GM21423 (cell line): ENCODE measurements at regions not wholly inside any gene's neighbourhood (a gene's known extent, or its start where the extent isn't known, plus 50 kb on each side); places are given as distances from the start of the nearest gene placed in this dataset.
"Not testable (repeated sequence)": the region's sequence is repeated elsewhere in the genome, so short reads cannot be mapped to it uniquely, and the experiment has no call there.

Source experiments
- ATAC-seq: cut with Tn5 transposase; IDR thresholded peaks from one replicate; pipeline ENCODE4 v1.9.1; 2021; ENCODE audit warnings: mild to moderate bottlenecking, moderate library complexity; ENCODE audit not compliant: unreplicated experiment

DNA sequence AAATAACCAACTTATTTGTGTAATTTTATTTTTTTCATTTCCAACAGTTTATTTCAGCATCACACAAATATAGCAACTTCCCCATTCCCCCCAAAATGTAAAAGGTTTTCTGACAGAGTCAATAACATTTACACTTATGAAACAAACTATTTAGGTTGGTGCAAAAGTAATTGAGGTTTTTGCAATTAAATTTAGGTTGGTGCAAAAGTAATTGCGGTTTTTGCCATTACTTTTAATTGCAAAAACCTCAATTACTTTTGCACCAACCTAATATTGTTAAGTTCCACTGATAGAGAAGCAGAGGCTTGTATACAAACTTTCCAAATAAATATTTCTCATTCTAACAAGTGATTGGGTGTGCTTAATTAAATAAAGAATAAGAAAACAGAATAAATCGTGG, 270.9 kb upstream of the DUSP10 start:
- ATAC-seq, result no peak

DNA sequence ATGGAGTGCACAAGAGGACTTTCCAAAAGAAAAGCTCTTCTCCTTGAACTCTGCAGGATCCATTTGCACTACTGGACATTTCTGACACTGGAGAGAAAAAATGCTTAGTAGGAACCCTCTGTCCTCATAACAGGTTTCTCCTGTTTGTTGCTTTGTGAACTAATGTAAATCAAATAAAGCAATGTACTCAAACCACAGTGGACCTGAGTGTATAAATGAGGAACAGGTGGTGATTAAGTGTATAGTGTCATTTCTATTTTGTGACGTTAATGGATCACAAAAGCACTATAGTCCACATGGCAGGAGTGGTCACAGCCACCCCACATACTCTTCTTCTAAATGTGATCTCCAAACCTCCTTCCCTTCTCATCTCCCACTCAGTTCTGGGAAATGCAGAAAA, 268.4 kb upstream of the DUSP10 start:
- no peak for ATAC-seq

DNA sequence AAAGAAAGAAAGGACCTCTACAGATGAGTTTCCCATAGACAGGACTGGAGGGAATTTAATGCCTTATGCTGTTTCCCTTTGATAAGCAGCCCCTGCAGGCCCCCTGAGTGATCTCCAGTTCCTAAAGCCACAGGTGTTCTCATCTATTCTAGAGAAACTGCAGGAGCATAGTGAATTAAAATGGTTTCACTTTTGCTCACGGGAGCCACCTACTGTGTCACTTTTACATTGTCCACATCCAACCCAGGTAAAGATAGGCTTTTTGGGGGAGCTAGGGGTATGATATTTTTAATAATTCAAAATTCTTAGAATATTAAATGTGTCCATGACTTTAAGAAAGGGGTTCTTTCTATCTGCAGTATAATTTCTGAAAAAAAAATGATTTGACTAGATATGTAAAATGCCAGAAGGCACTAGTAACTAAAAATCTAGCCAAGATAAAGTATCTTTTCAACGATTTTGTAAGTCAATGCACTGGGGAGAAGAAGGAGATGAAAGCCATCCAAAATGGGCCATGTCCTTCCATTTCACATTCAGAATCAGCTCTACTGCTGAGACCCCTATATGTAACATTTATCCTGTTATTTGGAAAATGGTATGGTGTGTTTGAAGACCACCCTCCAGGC, 267.3 kb upstream of the DUSP10 start:
- peak; percentile 81 for ATAC-seq

DNA sequence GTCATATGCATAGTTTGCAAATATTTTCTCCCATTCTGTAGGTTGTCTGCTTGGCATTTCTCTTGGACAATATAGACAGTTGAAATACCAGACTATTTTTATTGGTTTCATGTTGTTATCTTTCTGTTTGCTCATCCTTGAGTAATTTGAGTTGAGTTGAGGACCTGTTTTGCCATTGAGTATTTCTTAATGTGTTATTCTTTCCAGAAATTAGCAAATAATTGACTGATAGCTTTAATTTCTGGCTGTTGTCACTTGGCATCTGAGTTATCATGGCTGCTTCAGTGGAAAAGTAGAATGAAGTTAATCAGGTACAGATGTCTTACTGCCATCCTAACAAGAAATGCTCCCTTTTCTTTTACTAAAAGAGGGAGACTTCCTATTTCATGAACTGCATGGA, 264.8 kb upstream of the DUSP10 start:
- ATAC-seq, result no peak

DNA sequence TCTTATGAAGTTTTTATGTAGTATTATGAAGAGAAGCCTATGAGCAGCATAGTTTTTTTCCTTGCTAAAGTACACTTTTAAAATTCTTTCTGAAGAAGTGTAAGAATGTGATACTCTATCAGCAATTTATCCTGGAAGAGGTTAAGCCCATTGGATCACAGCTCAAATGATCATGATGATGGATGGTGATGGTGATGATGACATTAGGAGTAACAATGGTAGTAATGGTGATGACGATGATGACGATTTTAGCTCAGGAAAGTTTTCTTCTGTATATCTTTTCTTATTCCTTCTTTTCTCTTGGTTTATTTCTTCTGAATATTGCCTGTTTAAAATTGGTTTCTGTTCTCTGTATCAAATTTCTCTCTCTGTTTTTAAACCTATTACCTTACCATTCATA, 262.9 kb upstream of the DUSP10 start:
- no peak for ATAC-seq

DNA sequence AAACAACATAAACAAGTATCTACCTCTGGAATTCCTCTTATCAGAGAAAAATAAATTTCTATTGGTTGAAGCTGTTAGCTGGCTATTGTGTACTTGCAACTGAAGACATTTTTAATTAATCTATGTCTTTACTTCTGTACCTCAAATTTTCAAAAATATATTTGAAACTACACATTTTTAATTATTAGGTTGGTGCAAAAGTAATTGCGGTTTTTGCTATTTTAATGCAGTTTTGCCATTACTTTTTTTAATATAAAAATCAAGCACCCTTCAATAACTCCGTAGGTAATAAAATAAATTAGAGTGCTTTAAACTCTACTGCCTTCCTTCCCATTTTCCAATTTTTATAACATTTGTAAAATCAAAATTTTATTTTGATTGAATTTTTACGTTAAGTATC, 262.1 kb upstream of the DUSP10 start:
- no peak for ATAC-seq

DNA sequence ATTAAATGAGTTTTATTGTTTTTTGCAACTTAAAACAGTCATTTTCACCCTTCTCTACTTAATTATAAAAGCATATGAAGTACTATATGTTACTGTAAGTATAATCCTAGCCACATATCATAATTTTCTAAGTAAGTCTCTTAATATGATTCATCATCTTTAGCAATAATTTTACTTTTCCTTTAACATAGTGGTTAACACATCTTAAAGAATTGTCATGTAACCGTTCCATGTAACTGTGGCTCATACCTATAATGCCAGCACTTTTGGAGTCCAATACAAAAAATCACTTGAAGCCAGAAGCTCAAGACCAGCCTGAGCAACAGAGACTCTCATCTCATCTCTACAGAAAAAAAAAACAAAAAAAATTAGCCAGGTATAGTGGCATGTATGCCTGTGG, 260.6 kb upstream of the DUSP10 start:
- ATAC-seq, result no peak

DNA sequence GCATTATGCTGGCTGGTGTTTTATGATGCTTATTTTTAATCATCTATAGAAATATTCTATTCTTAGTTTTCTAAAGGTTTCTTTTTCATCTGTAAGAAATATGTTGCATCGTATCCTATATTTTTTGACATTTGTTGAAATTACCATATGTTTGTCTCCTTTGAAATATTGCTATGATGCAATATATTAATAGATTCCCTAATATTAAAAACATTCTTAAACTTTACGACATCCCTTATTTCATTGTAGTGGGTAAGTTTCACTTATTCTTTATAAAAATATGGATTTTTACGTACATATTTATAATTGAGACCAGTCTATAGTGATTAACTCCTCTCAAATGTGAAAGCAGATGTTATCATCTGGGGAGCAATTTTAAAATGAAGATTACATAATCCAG, 258.2 kb upstream of the DUSP10 start:
- no peak for ATAC-seq

DNA sequence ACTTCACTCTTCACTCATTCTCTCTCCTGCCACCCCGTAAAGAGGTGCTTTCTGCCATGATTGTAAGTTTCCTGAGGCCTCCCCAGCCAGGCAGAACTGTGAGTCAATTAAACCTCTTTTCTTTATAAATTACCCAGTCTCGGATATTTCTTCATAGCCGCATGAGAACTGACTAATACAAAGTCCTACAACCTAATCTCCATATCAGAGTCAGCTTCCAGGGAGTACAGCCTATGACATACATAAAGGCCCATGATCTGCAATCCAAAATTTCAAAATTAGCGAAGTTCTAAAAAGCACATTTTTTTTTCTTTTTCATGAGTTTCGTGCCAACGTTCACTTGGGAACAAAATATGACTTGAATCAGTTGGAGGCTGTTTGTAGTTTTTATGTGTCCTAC, 256.9 kb upstream of the DUSP10 start:
- ATAC-seq, result no peak

DNA sequence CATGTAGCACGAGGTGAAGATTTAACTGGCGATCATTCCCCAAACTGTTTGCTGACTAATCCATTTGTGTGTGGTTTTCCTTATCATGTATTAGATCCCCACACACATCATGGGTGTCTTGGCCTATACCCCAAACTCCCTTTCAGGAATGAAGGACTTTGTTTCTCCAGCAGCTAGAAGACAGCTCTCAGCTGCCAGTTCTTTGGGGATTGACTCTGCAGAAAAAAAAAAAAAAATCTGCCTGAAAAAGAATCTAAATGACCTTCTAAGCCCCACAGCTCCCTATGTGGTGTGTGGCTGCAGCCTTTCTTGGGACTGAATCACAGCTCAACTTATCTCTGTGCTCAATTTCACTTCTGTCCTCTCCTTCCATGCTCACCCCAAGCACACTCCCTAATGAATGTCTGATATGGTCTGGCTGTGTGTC, 256.3 kb upstream of the DUSP10 start:
- ATAC-seq, result no peak

DNA sequence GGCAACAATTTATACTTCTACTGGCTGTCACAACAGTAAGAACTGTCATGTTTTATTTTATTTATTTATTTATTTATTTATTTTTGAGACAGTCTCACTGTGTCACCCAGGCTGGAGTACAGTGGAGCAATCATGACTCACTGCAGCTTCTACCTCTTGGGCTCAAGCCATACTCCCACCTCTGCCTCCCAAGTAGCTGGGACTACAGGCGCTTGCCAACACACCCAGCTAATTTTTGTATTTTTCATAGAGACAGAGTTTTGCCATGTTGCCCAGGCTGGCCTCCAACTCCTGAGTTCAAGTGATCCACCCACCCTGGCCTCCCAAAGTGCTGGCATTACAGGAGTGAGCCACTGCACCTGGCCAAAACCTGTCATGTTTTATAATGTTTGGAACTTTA, 255.1 kb upstream of the DUSP10 start:
- not testable (repeated sequence) for ATAC-seq

DNA sequence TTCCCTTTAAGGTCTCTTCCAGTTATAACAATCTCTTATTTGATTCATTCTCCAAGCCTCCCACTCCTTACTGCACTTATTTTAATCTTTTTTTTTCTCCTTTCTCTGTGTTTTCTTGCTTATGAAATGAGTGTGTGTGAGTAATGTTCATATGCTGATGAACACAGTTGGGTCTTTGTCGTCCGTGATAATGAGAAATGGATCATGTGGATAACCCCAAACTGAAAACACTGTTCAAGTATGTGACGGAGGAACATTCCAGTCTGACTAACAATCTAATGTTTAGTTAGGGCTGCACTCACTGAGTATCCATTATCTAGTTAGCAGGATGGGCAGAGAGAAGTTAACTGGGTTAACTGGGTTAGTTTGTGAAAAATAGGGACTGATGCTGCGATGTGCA, 253.1 kb upstream of the DUSP10 start:
- no peak for ATAC-seq

DNA sequence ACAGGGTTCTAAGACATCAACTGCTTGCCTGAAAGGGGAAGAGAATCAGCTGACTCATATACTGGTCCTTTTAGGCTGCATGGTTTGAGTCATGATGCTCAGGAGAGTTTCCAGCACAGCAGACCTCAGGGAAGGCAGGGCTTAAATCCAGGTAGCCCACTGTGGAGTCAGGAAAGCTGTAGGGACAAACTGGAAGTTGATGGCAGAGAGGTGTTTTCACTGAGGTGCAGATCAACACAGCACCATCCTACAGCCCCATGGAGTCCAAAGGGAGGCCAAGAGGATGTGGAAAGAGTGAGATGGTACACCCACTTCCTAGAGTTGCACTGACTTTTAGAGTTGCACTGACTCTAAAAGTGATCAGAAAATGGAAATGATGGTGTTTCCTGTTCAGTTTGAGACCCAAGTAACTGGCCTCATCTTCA, 252.4 kb upstream of the DUSP10 start:
- peak; percentile 59 for ATAC-seq

DNA sequence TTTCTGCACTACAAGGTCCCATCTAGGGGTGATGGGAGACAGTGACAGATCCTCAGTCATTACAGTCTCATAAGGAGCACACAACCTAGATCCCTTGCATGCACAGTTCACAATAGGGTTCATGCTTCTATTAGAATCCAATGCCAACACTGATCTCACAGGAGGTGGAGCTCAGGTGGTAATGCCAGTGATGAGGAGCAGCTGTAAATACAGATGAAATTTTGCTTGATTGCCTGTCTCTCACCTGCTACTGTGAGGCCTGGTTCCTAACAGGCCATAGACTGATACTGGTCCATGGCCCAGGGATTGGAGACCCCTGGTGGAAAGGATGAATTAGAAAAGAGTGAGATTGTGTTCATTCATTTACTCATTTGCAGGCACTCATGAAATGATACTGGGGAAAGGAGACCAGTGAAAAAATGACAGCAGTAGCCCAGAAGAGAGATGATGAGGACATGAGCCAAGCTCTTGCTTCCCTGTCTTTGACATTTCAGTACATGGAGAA, 251.6 kb upstream of the DUSP10 start:
- no peak for ATAC-seq

DNA sequence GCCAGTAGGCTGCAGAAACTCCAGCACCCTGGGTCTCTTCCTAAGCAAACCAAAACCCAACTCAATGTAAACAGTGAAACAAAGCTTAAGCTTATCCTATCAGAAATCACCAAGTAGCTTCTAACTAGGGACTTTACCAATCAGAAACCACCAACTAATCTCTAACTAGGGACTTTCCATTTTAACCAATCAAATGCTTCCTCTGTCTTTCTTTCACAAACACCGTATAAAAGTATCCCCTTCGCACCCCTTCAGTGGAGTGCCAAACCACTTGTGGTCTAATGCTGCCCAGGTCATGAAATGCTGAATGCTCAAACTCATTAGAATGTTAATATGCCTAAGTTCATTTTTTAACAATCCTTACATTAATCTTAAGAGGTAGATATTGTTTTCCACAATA, 250.5 kb upstream of the DUSP10 start:
- peak; percentile 43 for ATAC-seq

DNA sequence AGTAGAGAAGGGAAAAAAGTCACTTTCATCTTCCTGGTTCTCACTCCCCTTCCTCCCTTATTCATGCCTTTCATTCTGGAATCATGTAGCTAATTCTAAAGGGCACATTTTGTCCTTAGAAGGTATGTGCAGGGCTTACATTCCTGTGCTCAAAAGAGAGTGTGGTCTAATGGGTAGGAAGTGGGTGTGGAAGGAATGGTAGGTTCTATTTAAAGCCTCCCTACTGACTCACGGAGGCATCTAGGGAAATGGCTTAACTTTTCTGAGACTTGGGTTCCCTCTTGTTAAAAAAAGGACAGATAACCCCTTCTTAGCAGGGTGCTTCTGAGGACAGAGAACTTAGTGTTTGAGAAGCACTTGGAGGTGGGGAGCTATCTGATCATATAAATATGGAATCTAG, 249.3 kb upstream of the DUSP10 start:
- ATAC-seq, result no peak

DNA sequence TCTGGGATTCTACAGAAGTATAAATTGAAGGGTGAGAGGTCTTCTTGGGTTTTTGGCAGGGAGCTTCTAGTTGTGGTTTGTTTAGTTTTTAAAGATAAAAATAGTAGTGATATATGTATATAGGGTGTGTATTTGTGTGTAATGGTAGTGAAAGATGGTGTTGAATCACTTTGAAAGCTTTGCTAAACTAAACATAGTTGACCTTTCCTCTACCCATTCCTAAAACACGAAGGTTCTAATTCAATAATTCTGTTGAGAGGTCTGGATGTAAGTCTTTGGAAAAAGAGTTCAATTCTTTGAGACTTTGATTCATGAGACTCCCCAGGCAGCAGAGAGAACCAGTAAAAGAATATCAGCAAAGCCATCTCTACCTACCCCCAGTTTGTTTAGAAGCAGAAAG, 247.9 kb upstream of the DUSP10 start:
- ATAC-seq, result no peak

DNA sequence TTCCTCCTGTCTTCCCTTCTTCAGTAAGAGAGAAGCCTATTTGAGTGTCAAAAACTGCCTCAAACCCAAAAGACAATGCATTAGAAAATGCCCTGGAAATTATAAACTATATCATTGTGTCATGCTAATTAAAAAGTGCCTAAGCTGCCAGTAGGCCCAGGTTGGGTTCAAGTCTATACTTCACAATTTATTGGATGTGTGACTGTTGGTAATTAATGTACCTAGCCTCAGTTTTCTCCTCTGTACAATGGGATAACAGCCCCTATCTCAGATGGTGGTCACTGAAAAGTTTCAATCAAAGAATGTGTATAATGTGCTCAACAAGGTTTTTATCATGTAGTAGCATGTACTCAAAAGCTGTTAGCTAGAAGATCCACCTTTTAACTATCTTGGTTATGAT, 246.9 kb upstream of the DUSP10 start:
- no peak for ATAC-seq

DNA sequence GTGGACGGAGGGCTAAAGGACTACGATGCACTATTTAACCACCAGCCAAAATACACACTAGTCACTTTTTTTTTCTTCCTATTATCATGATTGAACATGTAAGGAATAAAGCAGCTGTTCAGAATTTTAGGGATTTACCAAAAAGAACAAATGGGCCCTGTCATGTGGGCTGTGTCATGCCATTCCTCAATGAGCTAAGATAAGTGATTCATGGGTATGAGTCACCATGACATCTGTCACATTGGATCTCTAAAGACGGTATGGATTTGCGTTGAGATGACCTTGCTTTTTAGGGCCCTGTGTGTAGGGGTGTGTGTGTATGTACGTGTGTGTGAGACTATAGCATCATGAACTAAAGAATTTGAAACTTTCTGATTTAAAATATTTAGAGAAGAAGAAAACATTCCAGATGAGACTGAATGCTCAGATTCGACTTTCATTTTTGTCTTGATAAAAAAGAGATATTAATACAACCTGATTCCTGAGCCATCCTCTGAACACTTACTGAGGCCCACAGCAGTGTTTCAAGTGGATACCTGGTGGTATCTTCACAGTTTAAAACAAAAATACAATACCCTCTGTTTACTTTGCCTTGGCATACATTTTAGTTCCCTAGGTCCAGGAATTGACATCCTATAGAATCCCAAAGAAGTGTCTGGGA, 246.1 kb upstream of the DUSP10 start:
- no peak for ATAC-seq

DNA sequence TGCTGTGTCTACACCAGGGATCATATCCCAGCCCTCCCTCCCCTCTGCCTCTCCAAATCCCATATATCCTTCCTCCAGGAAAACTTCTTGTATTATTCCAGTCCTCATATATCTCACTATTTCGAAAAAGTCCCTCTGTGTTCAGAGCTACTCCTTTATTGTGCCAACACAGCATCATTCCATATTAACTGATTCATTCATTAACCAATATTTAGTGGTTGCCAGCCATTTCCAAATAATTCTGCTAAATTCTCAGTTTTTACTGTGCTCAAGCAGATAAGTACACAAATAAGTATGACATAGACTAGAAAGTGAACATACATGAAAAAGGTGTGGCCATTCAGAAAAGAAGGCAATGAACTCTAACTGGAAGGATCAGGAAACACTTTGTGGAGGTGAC, 241.6 kb upstream of the DUSP10 start:
- no peak for ATAC-seq

DNA sequence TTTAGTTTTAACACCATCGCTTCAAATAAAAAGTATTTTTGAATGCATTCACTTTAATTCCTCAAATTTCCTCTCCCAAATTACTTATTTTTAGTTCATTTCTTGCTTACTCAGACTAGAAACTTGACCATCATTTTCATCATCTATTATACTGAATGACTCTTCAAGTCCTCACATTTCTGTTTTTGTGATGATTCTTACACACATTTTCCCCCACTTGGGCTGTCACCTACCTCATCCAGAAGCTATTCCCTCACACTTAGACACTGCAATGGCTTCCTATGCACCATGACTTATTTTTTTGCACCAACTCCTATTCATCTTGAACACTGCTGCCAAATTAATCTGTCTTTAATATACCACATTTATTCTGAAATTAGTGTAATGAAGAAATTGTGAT, 239.6 kb upstream of the DUSP10 start:
- no peak for ATAC-seq

DNA sequence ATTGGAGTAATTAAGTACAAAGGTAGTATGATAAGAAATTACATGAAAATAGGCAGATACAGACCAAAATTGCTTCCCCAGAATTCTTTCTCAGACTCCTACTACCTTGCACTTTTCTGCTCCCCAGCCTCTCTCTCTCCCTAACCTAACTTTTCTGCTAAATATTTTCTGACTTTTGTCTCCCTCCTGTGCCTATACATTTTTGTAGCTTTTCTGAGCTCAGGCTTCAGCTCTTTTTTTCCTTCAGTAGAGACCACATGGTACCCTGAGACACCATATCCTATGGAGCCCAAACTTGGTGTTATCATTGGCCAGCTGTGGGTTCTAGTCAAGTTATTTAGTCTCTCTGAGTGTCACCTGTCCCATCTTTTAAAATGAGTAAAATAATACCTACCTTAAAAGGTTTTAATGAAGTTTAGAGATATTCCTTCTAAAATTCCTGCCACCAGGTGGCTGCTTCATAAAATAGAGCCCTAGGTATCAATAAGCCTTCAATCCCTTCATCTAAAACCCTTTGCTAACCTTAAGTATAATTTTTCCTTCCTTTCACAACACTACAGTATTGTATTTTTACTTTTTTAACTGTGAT, 237.6 kb upstream of the DUSP10 start:
- no peak for ATAC-seq
